Stimulated activated CD4-positive, alpha-beta T cell treated with anti-CD3 and anti-CD28 coated beads, Interleukin-12 subunit alpha, Interleukin-12 subunit beta, amount 100 ng/mL, for 4 hours (primary cell): ENCODE measurements at regions not wholly inside any gene's neighbourhood (a gene's known extent, or its start where the extent isn't known, plus 50 kb on each side); places are given as distances from the start of the nearest gene placed in this dataset.
"Not testable (repeated sequence)": the region's sequence is repeated elsewhere in the genome, so short reads cannot be mapped to it uniquely, and the experiment has no call there.

Experiments used
- DNase-seq: peaks from one replicate; pipeline ENCODE4 v3.0.0-alpha.2; 2020

DNA sequence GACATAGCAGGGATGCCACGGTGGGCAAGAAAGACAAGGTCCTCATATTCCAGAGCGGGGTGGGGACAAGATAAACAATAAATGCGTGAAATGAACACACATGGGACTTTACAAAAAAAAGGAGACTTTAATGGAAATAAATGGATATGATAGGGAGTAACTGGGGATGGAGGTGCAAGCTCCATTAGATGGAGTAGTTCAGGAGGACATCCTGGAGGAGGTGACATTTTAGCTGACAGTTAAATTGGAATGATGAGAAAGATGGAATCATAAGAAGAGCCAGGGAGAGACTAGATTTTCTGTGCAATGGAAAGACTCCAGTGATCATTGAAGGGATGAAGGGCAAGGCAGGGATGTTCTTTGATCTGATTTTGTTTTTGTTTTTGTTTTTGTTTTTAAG lies 83.6 kb upstream of the MYL10 start:
- DNase-seq = no peak

GRCh38 chr7:101714097-101714496 lies 85.0 kb upstream of the MYL10 start:
- no peak for DNase-seq

- no peak for DNase-seq
Observed at GRCh38 chr7:101717628-101718357, 88.7 kb upstream of the MYL10 start.

GRCh38 chr7:101718363-101719122 lies 89.4 kb upstream of the MYL10 start:
- DNase-seq = no peak

- no peak for DNase-seq
Observed at GRCh38 chr7:101719123-101719470, 90.0 kb upstream of the MYL10 start.

GRCh38 chr7:101720324-101720723 lies 91.2 kb upstream of the MYL10 start:
- DNase-seq = no peak

GRCh38 chr7:101722247-101722646 lies 93.2 kb upstream of the MYL10 start:
- DNase-seq = no peak

- DNase-seq = no peak
Observed at GRCh38 chr7:101723835-101724234, 93.6 kb upstream of the CUX1 start.

DNA sequence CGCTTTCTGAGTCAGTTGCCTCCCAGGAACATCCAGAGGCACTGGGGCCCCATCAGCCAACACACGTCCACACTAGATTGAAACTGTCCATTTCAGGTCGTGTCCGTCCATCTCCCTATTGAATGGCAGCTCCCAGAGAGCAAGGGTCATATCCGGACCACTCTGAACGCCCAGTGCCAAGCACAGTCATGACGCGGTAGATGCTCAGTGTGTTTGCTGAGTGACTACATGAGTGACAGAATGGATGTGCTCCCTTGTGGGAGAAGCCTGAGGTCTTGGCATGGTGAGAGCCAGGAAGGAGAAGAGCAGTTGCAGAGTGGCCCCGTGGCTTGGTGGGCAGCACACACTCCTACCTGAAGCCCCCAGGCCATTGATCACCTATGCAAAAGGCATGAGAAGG lies 92.5 kb upstream of the CUX1 start:
- DNase-seq = no peak

DNA sequence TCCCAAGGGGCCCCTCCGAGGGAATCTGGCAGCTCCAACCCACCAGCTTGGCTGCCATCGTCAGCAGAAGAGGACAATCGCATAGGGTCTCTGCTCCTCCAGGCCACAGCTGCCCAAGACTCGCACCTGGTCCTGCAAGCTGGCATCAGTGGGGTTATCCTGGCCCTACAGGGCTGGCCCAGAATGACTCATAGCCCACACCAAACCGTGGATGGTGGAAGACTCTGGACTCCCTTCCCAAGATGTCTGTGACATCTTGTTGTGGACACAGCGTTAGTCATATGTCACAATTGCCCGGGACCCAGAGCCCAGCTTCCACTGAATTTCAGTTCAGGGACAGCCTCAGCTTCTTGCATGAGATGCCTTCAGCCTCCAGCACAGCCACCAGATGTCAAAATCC lies 91.5 kb upstream of the CUX1 start:
- no peak for DNase-seq

DNA sequence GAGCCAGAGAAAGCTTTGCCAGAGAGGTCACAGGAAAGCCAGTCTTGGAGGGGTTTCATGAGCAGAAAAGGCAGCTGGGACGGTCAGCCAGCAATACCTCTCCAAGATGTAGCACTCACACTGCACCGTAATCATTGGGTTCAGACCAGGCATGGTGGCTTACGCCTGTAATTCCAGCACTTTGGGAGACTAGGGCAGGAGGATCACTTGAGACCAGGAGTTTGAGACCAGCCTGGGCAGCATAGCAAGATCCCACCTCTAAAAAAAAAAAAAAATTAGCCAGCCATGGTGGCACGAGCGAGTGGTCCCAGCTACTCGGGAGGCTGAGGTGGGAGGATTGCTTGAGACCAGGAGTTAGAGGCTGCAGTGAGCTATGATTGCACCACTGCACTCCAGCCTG lies 90.2 kb upstream of the CUX1 start:
- no peak for DNase-seq

GRCh38 chr7:101728128-101728527 lies 89.3 kb upstream of the CUX1 start:
- DNase-seq = no peak

DNA sequence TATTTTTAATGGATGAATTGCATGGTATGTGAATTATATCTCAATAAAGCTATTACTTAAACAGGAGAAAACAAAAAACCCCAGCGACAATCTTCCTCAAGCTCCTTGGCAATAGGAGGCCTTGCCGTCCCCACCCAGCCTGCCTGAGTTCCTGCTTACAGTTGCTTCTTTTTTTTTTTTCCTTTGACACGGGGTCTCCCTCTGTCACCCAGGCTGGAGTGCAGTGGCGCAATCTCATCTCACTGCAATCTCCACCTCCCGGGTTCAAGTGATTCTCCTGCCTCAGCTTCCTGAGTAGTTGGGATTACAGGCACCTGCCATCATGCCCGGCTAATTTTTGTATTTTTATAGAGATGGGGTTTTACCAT lies 88.6 kb upstream of the CUX1 start:
- not testable (repeated sequence) for DNase-seq

DNA sequence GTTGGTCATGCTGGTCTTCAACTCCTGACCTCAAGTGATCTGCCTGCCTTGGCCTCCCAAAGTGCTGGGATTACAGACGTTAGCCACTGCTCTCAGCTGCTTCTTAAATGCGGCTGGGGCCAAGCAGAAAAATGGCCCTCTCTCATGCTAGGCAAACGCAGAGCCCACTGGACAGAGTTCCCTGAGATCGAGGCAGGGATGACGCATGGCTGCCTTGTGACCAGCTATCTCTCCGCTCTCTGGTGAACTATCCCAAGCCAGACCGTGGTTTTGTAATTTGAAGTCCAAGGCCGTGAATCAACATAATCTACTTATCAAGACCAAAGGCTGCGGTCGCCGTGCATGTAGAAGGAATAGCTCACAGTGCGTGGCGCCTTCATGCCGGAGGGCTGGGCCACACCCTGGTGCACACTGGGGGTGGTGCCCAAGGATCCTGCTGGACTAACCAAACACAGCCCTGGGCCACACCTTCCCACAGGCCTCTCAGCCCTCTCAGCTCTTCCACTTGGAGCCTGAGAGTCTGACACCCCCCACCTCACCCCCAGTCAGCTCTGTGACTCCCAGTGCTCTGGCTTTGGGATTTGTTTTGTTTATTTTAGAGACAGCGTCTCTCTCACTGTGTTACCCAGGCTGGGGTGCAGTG lies 88.1 kb upstream of the CUX1 start:
- no peak for DNase-seq

DNA sequence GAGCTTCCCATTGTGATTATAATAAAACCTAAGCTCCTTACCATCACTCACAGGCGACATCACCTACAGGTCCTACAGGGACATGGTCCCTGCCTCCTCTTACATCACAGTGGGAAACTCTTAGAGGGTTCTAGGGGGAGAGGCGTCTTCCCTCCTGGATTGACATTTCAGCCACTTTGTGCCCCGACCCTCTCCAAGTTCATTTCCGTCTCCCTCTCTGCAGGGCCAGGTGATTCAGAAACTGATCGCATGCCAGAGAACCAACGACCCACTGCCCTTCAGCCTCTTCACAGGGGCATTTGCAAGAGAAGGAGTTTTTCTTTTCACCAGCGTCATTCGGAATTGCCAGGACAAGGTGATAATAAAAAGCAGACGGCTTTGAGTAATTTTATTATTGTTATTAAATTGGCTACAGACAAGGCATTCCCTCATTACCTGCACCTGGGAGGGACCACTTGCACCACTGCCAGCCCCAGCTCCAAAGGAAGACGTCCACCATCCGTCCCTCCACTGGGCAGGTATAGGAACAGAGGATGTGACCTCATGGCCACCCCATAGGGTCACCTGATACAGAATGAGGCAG lies 85.8 kb upstream of the CUX1 start:
- DNase-seq = no peak

- no peak for DNase-seq
Observed at GRCh38 chr7:101733713-101734475, 83.5 kb upstream of the CUX1 start.

- DNase-seq = no peak
Observed at GRCh38 chr7:101736084-101736483, 81.3 kb upstream of the CUX1 start.

DNA sequence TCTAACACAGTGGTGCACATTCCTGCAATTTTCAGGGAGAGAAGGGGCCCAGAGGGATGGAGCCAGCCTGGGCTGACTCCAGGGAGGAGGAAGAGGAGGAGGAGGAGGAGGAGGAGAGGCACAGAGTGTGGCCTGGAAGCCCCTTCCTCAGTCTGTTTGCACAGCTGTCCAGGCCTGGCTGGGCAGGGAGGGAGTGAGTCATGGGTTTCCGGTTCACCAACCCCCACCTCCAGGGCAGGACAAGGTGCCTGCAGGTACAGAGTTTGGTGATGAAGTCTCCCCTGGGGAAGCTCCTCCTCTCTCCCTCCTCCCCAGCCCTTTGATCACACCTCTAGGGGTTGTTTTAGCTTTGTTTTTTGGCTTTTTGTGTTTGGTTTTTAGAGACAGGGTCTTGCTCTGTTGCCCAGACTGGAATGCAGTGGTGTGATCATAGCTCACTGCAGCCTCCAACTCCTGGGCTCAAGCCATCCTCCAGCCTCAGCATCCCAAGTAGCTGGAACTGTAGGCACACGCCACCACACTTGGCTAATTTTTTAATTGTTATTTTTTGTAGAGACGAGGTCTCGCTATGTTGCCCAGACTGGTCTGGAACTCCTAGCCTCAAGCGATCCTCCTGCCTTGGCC lies 77.5 kb upstream of the CUX1 start:
- DNase-seq = no peak

DNA sequence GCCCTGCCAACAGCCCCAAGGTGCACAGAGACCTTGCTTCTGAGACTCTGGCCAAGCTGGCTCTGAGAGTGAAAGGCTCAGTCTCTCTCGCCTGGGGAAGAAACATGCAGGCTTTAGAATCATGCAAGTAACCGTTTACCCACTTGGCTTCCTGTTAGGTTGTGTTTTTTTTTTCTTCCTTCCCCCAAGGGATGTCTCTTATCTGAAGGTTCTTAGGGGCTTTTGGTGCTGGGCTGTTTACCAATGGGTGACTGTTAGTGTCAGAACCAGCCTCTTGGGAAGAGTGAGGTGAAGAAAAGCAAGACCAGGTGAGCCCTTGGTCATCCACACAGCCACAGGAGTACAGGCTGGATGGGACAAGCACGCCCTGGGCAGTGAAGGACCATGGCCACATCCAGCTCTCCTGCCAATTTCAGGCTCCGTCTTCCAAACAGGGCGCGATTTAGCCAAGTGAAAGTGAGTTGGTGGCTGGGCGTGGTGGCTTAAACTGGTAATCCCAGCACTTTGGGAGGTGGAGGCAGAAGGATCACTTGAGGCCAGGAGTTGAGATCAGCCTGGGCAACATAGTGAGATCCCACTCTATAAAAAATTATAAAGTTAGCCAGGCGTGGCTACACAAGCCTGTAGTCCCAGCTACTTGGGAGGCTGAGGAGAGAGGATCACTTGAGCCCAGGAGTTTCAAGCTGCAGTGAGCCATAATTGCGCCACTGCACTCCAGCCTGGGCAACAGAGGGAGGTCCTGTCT lies 76.3 kb upstream of the CUX1 start:
- DNase-seq = no peak

GRCh38 chr7:101743241-101743994 lies 74.0 kb upstream of the CUX1 start:
- DNase-seq = peak; percentile 60

GRCh38 chr7:101743995-101744360 lies 73.4 kb upstream of the CUX1 start:
- no peak for DNase-seq
